ENCODE measurements at regions not wholly inside any gene's neighbourhood (a gene's known extent, or its start where the extent isn't known, plus 50 kb on each side); places are given as distances from the start of the nearest gene placed in this dataset.
"Not testable (repeated sequence)": the region's sequence is repeated elsewhere in the genome, so short reads cannot be mapped to it uniquely, and the experiment has no call there.

DNA sequence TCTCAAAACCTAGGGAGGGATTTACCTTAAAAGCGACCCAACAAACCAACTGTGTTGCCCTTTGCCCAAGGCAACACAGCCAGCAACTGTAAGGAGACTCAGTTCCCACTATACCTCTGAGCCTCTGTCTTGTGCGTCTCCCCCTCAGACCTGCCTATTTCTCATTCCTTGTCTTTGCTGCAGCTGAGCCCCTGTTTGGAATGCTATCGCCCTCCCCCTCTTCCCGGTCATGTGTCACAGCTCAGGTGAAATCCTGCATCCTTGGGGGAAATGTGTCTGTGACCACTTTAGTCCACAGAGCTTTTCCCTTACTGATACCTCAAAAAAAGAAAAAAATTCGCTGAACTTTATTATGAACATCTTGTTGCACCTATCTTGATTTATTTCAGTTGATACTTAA lies 52.0 kb upstream of the LRIG1 start:
- DNase-seq (ENCODE audit: low read depth): no peak

DNA sequence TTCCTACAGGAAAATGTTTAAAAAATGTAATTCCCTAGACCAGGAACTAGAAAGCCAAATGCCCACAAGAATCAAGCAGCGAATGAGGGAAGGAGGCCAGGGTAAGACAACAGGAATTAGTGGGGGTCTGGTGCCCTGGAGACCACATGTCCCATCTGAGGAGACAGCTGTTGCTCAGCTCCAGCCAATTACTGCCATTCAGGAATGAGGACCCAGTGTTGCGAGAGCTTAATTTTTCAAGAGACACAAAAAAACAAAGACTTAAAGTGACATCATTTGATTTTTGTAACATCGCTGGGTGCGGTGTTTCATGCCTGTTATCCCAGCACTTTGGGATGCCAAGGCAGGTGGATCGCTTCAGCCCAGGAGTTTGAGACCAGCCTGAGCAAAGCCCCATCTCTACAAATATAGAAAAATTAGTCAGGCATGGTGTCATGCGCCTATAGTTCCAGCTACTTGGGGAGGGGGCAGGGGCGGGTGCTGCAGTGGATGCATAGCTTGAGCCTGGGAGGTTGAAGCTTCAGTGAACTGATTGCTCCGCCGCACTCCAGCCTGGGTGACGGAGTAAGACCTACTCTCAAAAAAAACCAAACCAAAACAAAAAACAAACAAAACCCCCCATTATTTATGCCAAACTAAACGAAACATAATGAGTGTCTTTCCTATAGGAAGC lies 52.8 kb upstream of the LRIG1 start:
- DNase-seq (ENCODE audit: low read depth): no peak

GRCh38 chr3:66554178-66554577 lies 53.4 kb upstream of the LRIG1 start:
- DNase-seq (ENCODE audit: low read depth): no peak

- DNase-seq (ENCODE audit: low read depth): no peak
These were observed 54.5 kb upstream of the LRIG1 start for GRCh38 chr3:66555214-66555844.

- no peak for DNase-seq (ENCODE audit: low read depth)
These were observed 56.3 kb upstream of the LRIG1 start for GRCh38 chr3:66557170-66557569.

GRCh38 chr3:66559924-66560323 lies 59.1 kb upstream of the LRIG1 start:
- DNase-seq (ENCODE audit: low read depth): not testable (repeated sequence)

DNA sequence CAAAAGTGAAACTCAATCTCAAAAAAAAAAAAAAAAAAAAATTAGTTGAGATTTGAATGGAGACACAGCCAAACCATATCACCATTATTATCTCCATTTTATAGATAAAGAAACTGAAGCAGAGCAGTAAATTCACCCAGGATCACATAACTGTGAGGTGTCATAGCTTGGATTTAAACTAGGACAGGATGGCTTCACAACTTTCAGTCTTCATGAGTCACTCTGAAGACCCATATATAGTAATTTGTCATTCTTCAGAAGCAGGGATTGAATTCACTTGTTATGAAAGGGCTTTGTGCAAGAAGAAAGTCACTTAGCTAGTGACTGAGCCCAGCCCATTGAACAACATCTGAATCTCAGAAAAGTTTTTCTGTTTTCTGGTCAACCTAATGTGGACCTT lies 60.5 kb upstream of the LRIG1 start:
- no peak for DNase-seq (ENCODE audit: low read depth)

- no peak for DNase-seq (ENCODE audit: low read depth)
These were observed 64.5 kb upstream of the LRIG1 start for GRCh38 chr3:66565301-66565700.

DNA sequence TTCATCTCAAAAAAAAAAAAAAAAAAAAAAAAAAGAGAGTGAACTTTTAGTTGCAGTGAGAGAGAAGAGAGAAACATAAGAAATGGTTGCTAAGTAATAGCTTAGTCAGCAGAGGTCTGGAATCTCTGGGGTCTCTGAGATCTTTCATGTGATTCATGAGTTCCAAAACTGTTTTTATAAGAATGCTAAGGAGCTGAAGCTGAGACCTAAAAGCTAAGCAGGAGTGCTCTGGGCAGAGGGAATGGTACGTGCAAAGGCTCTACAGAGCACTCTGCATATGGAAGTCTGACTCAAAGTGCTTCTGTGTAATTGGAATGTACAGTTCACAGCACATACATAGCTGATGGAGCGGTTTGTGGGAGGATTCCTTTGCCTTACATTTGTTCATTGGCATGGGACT lies 66.3 kb upstream of the LRIG1 start:
- no peak for DNase-seq (ENCODE audit: low read depth)

GRCh38 chr3:66572090-66572675 lies 71.4 kb upstream of the LRIG1 start:
- DNase-seq (ENCODE audit: low read depth): no peak

- DNase-seq (ENCODE audit: low read depth): no peak
These were observed 72.3 kb upstream of the LRIG1 start for GRCh38 chr3:66572938-66573710.

GRCh38 chr3:66574091-66574490 lies 73.3 kb upstream of the LRIG1 start:
- DNase-seq (ENCODE audit: low read depth): no peak

- no peak for DNase-seq (ENCODE audit: low read depth)
These were observed 76.8 kb upstream of the LRIG1 start for GRCh38 chr3:66577426-66578203.

DNA sequence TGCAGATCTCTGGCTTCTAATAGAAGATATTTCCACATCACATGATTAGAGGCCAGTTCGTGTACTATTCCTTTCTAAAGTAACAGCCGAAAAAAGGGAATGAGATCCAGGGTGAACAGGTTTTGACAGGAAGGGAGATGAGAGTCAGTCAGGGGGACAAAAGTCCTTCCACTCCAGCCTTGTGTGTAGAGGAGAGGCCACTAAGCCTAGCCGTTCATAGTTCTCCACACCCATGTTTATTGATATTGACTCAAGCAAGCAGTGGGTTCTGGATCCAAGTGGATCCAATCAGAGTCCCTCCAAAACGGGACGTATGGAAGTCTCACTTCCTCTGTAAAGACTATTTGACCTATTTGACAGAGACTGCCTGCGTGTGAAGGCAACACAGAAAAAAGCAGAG lies 80.4 kb upstream of the LRIG1 start:
- no peak for DNase-seq (ENCODE audit: low read depth)

- DNase-seq (ENCODE audit: low read depth): no peak
These were observed 82.0 kb upstream of the LRIG1 start for GRCh38 chr3:66582721-66583423.

GRCh38 chr3:66583424-66584040 lies 82.7 kb upstream of the LRIG1 start:
- DNase-seq (ENCODE audit: low read depth): no peak

GRCh38 chr3:66585520-66586095 lies 84.8 kb upstream of the LRIG1 start:
- DNase-seq (ENCODE audit: low read depth): no peak

DNA sequence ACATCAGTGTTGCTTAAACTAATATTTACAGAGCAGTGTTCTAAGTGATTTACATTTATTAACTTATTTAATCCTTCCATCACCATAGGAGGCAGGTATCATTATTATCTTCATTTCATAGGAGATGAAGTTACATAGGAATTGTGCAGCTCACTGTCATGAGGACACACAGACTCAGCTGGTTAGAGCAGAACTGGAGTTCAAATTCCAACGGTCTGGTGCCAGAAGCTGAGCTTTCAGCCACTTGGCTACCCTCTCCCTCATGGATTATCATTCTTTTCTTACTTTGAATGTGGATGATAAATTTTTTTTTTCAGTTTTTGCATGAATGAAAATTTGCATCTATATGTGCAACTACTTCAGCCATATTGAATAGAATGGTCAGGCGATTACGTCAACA lies 86.0 kb upstream of the LRIG1 start:
- no peak for DNase-seq (ENCODE audit: low read depth)

GRCh38 chr3:66588340-66588847 lies 87.6 kb upstream of the LRIG1 start:
- DNase-seq (ENCODE audit: low read depth): no peak

DNA sequence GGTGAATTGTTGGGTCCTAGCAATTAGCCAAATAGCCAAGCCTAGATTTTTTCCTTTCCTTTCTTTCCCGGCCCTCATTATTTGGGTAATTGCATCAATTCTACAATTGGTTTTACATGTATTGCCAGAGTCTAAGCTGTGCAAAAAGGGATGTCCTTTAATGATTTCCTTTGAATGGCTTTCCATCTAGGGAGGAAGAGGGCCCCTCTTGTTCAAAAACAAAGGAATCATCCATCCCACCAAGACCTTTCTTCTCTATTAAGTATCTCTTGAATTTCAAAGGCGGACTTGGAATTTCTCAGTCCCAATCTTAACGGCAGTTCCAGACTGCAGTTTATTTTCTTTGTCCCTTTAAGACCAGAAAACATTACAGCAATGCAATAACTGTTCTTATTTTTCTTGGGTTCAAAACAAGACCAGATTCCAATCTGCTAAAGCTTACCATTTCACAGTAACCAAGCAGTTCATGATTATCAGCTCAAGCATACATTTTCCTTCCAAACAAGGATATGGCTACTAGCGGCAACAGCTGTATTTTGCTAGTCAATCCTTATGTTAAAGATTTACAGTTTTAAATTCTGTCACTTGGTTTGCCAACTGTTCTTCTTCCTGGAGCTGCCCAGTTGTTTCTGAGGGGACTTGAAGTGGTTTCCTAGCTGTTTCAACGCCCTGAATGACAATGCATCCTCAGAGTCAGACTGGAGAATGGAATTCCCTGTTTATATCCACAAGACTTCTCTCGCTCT lies 91.4 kb upstream of the LRIG1 start:
- no peak for DNase-seq (ENCODE audit: low read depth)
